H1 (cell line): ENCODE measurements at regions not wholly inside any gene's neighbourhood (a gene's known extent, or its start where the extent isn't known, plus 50 kb on each side); places are given as distances from the start of the nearest gene placed in this dataset.

ENCODE experiments used
- CTCF ChIA-PET: fragments of 300-600 bp; sonication (Branson Sonifier 250); formaldehyde crosslinking; loops from one replicate; lab custom pipeline; 2021; ENCODE audit not compliant: partially characterized antibody; lab: Charles Lee
- POLR2A ChIA-PET: fragments of 300-600 bp; sonication (Branson Sonifier 250); formaldehyde crosslinking; loops from one replicate; lab custom pipeline; 2021; ENCODE audit warnings: inconsistent platforms; ENCODE audit not compliant: partially characterized antibody; lab: Charles Lee
- DNase-seq, 2 experiments: peaks; one replicate each; pipeline versions ENCODE4 v3.0.0 to v3.0.0-alpha.2; 2010 to 2022; ENCODE audit warnings: low spot score in 2 of 2, low read depth in 1 of 2, mixed read lengths in 1 of 2
- FAIRE-seq: peaks from 2 replicates; lab custom pipeline; 2011; peaks lifted over from hg19 to GRCh38; lab: Jason Lieb, UNC
- H2AFZ ChIP-seq: 2 replicates; pipeline ENCODE4 v1.8.1; 2012; ENCODE audit warnings: low read length, inconsistent platforms
- H2AK5ac ChIP-seq: 2 replicates; pipeline ENCODE4 v1.6.1; 2013; ENCODE audit warnings: low read depth, low read length
- H2BK120ac ChIP-seq: replicated peaks from 2 replicates; pipeline ENCODE3; 2013; ENCODE audit warnings: low read depth, low read length, inconsistent platforms
- H2BK12ac ChIP-seq: 2 replicates; pipeline ENCODE4 v1.6.1; 2013; ENCODE audit warnings: low read depth, low read length
- H2BK15ac ChIP-seq: 2 replicates; pipeline ENCODE4 v1.6.1; 2013; ENCODE audit warnings: low read length
- H2BK20ac ChIP-seq: 2 replicates; pipeline ENCODE4 v1.6.1; 2013; ENCODE audit warnings: low read length
- H2BK5ac ChIP-seq: 2 replicates; pipeline ENCODE4 v1.6.1; 2013; ENCODE audit warnings: low read depth, low read length
- H3K14ac ChIP-seq: 2 replicates; pipeline ENCODE4 v1.6.1; 2013; ENCODE audit warnings: inconsistent platforms; ENCODE audit not compliant: insufficient read length
- H3K18ac ChIP-seq: 2 replicates; pipeline ENCODE4 v1.6.1; 2013; ENCODE audit warnings: low read length; ENCODE audit errors: extremely low read depth
- H3K23ac ChIP-seq: 2 replicates; pipeline ENCODE4 v1.6.1; 2013; ENCODE audit warnings: inconsistent platforms; ENCODE audit not compliant: insufficient read length
- H3K23me2 ChIP-seq: 2 replicates; pipeline ENCODE4 v1.6.1; 2013; ENCODE audit warnings: low read depth, low read length
- H3K27ac ChIP-seq: 2 replicates; pipeline ENCODE4 v1.6.1; 2011; ENCODE audit warnings: low read depth, low read length, inconsistent platforms
- H3K27me3 ChIP-seq, 4 experiments: replicated peaks in 1 of 4; 1 replicate in 1 of 4; 2 replicates in 3 of 4; pipeline versions ENCODE4 v1.6.1 to v1.8.1; 2011 to 2013; ENCODE audit warnings: low read length in 3 of 4, mild to moderate bottlenecking in 3 of 4, inconsistent platforms in 2 of 4, mixed read lengths in 2 of 4, moderate library complexity in 1 of 4; ENCODE audit not compliant: control insufficient read depth in 3 of 4, insufficient read depth in 3 of 4; ENCODE audit errors: extremely low read depth in 1 of 4
- H3K36me3 ChIP-seq, 4 experiments: 2 replicates each; pipeline versions ENCODE4 v1.6.1 to v1.8.1; 2011 to 2013; ENCODE audit warnings: mild to moderate bottlenecking in 4 of 4, low read length in 3 of 4, moderate library complexity in 2 of 4, control low read depth in 1 of 4, inconsistent platforms in 1 of 4; ENCODE audit not compliant: insufficient read depth in 4 of 4, control insufficient read depth in 2 of 4
- H3K4ac ChIP-seq: replicated peaks from 2 replicates; pipeline ENCODE3; 2013; ENCODE audit warnings: low read length, low read depth, mixed read lengths, inconsistent platforms; ENCODE audit not compliant: insufficient read length
- H3K4me1 ChIP-seq, 4 experiments: replicated peaks in 1 of 4; 1 replicate in 1 of 4; 2 replicates in 3 of 4; pipeline versions ENCODE4 v1.6.1 to v1.8.1; 2011 to 2013; ENCODE audit warnings: low read length in 3 of 4, inconsistent platforms in 2 of 4, mixed read lengths in 1 of 4; ENCODE audit not compliant: insufficient read depth in 4 of 4, control insufficient read depth in 3 of 4
- H3K4me2 ChIP-seq, 2 experiments: 2 replicates each; pipeline versions ENCODE4 v1.6.1 to v1.8.1; 2011 to 2013; ENCODE audit warnings: low read depth in 2 of 2, low read length in 2 of 2, control low read depth in 1 of 2, inconsistent platforms in 1 of 2, mild to moderate bottlenecking in 1 of 2; ENCODE audit not compliant: insufficient read depth in 1 of 2
- H3K4me3 ChIP-seq, 4 experiments: fragments of 200-600, 300-600 bp in 1 of 4; sonication (generic), shearing (Covaris generic), sonication (Bioruptor Twin) in 1 of 4; 2 replicates each; pipeline versions ENCODE4 v1.5.1 to v1.8.1; 2011 to 2016; ENCODE audit warnings: low read length in 4 of 4, low read depth in 3 of 4, control low read depth in 2 of 4, inconsistent platforms in 2 of 4, mild to moderate bottlenecking in 2 of 4, mixed read lengths in 1 of 4, moderate library complexity in 1 of 4; ENCODE audit not compliant: insufficient read depth in 2 of 4; ENCODE audit errors: extremely low read depth in 1 of 4
- H3K56ac ChIP-seq: replicated peaks from 2 replicates; pipeline ENCODE3; 2013; ENCODE audit warnings: low read depth, mild to moderate bottlenecking, mixed read lengths, low read length, inconsistent platforms; ENCODE audit not compliant: insufficient read length
- H3K79me1 ChIP-seq: 2 replicates; pipeline ENCODE4 v1.6.1; 2013; ENCODE audit warnings: low read depth, low read length, control low read depth
- H3K79me2 ChIP-seq, 2 experiments: 2 replicates each; pipeline versions ENCODE4 v1.6.1 to v1.8.1; 2012 to 2013; ENCODE audit warnings: low read length in 2 of 2, mild to moderate bottlenecking in 2 of 2, inconsistent platforms in 1 of 2; ENCODE audit not compliant: insufficient read depth in 2 of 2, control insufficient read depth in 1 of 2
- H3K9ac ChIP-seq, 4 experiments: replicated peaks in 1 of 4; 1 replicate in 1 of 4; 2 replicates in 3 of 4; pipeline versions ENCODE4 v1.6.1 to v1.8.1; 2011 to 2013; ENCODE audit warnings: low read depth in 3 of 4, low read length in 3 of 4, control low read depth in 2 of 4, mild to moderate bottlenecking in 2 of 4, moderate library complexity in 2 of 4, inconsistent platforms in 1 of 4; ENCODE audit errors: extremely low read depth in 1 of 4
- H3K9me3 ChIP-seq, 2 experiments: 2 replicates each; pipeline versions ENCODE4 v1.6.1 to v1.8.1; 2012 to 2013; ENCODE audit warnings: mild to moderate bottlenecking in 2 of 2, moderate library complexity in 2 of 2, control low read depth in 1 of 2, inconsistent platforms in 1 of 2, low read depth in 1 of 2, low read length in 1 of 2, mixed read lengths in 1 of 2; ENCODE audit not compliant: insufficient read depth in 2 of 2
- H4K20me1 ChIP-seq, 2 experiments: replicated peaks in 1 of 2; 2 replicates each; pipeline versions ENCODE3 to v1.8.1; 2011 to 2013; ENCODE audit warnings: inconsistent platforms in 2 of 2, low read length in 2 of 2, mild to moderate bottlenecking in 1 of 2; ENCODE audit not compliant: insufficient read depth in 2 of 2, control insufficient read depth in 1 of 2
- H4K5ac ChIP-seq: 2 replicates; pipeline ENCODE4 v1.6.1; 2013; ENCODE audit warnings: low read length, low read depth, mixed read lengths, inconsistent platforms; ENCODE audit not compliant: insufficient read length
- H4K8ac ChIP-seq: 2 replicates; pipeline ENCODE4 v1.8.0; 2013; ENCODE audit warnings: mild to moderate bottlenecking, moderate library complexity, low read length, inconsistent platforms; ENCODE audit not compliant: insufficient read depth; ENCODE audit errors: extremely low read depth
- H4K91ac ChIP-seq: replicated peaks from 2 replicates; pipeline ENCODE3; 2013; ENCODE audit warnings: low read length, mixed read lengths, inconsistent platforms; ENCODE audit not compliant: insufficient read length
- ASH2L ChIP-seq: fragments of 200-600, 300-600 bp; sonication (generic); IDR thresholded peaks from one replicate; pipeline ENCODE4 v1.7.1; 2017; ENCODE audit warnings: low read length
- CTCF ChIP-seq, 3 experiments: IDR thresholded peaks; 1 replicate in 2 of 3; 2 replicates in 1 of 3; pipeline versions ENCODE4 v1.5.1 to v1.6.1; 2011; ENCODE audit warnings: low read length in 3 of 3, mild to moderate bottlenecking in 3 of 3, inconsistent platforms in 2 of 3, low read depth in 1 of 3, moderate library complexity in 1 of 3; ENCODE audit not compliant: insufficient read depth in 1 of 3; ENCODE audit errors: control extremely low read depth in 1 of 3
- GTF2F1 ChIP-seq: IDR thresholded peaks from 2 replicates; pipeline ENCODE4 v1.6.1; 2012; ENCODE audit warnings: low read depth, low read length, improper control_type of control experiment, borderline replicate concordance
- JUN ChIP-seq: IDR thresholded peaks from 2 replicates; pipeline ENCODE4 v1.6.1; 2011; ENCODE audit warnings: low read depth, mild to moderate bottlenecking, improper control_type of control experiment, low read length
- WGBS, 2 experiments: shearing (Covaris generic) in 1 of 2; methylation state at CpG; one replicate each; pipeline versions ENCODE4 v1.1.6 to v1.1.7; 2013 to 2015; ENCODE audit warnings: low lambda C conversion rate in 2 of 2, mixed read lengths in 2 of 2, inconsistent platforms in 1 of 2, low coverage in 1 of 2, missing lambda C conversion rate in 1 of 2; ENCODE audit not compliant: insufficient replicate concordance in 2 of 2, insufficient coverage in 1 of 2, insufficient read length in 1 of 2; ENCODE audit errors: extremely low coverage in 1 of 2, missing lambda C conversion rate in 1 of 2; 5-methylcytosine and 5-hydroxymethylcytosine counted together

GRCh38 chr2:128984081-128984480 is 665.4 kb upstream of the HS6ST1 start:
- H3K23ac ChIP-seq, result no peak overlapping the region
- no peak overlapping the region for H2BK15ac ChIP-seq
- H3K4ac ChIP-seq, result no peak overlapping the region
- no peak overlapping the region for H2BK12ac ChIP-seq
- DNase-seq, result no peak
- H3K27ac ChIP-seq, result no peak overlapping the region
- no peak for TF ChIP-seq ASH2L
- TF ChIP-seq JUN, result no peak
- no peak for TF ChIP-seq GTF2F1
- no peak for TF ChIP-seq CTCF (IDR thresholded peaks at IDR 0.05; ENCODE audit: control extremely low read depth in 1 of 3, insufficient read depth in 1 of 3, low read depth in 1 of 3, low read length in 3 of 3)
- no peak overlapping the region for H2BK5ac ChIP-seq
- no peaks in the 10 kb centered on the region for H3K23me2 ChIP-seq
- no peak overlapping the region for H4K5ac ChIP-seq
- no peaks in the 10 kb centered on the region for H3K9me3 ChIP-seq
- H3K79me1 ChIP-seq, result no peaks in the 10 kb centered on the region
- no peak overlapping the region for H3K18ac ChIP-seq
- no peak overlapping the region for H2BK120ac ChIP-seq
- no peak overlapping the region for H3K14ac ChIP-seq
- H3K9ac ChIP-seq, result no peak overlapping the region
- H3K4me3 ChIP-seq, result no peak overlapping the region
- no peaks in the 10 kb centered on the region for H4K20me1 ChIP-seq
- H3K56ac ChIP-seq, result no peak overlapping the region
- no peak for FAIRE-seq
- H3K27me3 ChIP-seq, result no peaks in the 10 kb centered on the region
- no peak overlapping the region for H2AFZ ChIP-seq
- H3K36me3 ChIP-seq, result no peaks in the 10 kb centered on the region
- 77% methylated on average over 2 of the region's 2 CpGs; no CpG with 5 or more reads in 1 of the 2 experiments for WGBS, 2 experiments
- ChIA-PET CTCF (interaction anchor here (0.6 kb wide), 1 partner anchor 12 kb away, joined by 3 read pairs; no protein-coding TSS in a partner anchor), POLR2A (no interaction called here)
- no peak overlapping the region for H3K4me2 ChIP-seq
- H3K4me1 ChIP-seq, result no peaks in the 10 kb centered on the region
- no peak overlapping the region for H2BK20ac ChIP-seq
- H2AK5ac ChIP-seq, result no peak overlapping the region
- H3K79me2 ChIP-seq, result no peaks in the 10 kb centered on the region
- H4K8ac ChIP-seq, result no peak overlapping the region
- H4K91ac ChIP-seq, result no peak overlapping the region
